HepG2 (cell line): ENCODE measurements at regions not wholly inside any gene's neighbourhood (a gene's known extent, or its start where the extent isn't known, plus 50 kb on each side); places are given as distances from the start of the nearest gene placed in this dataset.
"Not testable (repeated sequence)": the region's sequence is repeated elsewhere in the genome, so short reads cannot be mapped to it uniquely, and the experiment has no call there.

Experiments
- ATAC-seq: fragments of 200-7000 bp; cut with Tn5 transposase; 3 replicates; pipeline ENCODE4 v1.9.1; 2020; ENCODE audit warnings: mild to moderate bottlenecking, moderate library complexity
- BruUV-seq: library from RNA; stranded (reverse); fragments of 400-500 nt; replicated peaks from 2 replicates; lab custom pipeline; 2021; lab: Mats Ljungman, UMichigan
- CTCF ChIA-PET: fragments of 300-600 bp; formaldehyde crosslinking; extraction: SDS; loops from one replicate; lab custom pipeline; 2021; ENCODE audit warnings: low total read pairs, inconsistent platforms, low intra/inter-chr PET ratio; lab: Yijun Ruan, JAX
- POLR2A ChIA-PET: fragments of 350-600 bp; sonication (Branson Sonifier 250); formaldehyde crosslinking; loops from one replicate; lab custom pipeline; 2020; ENCODE audit warnings: antibody characterized with exemption, inconsistent platforms; lab: Yijun Ruan, JAX
- DNase-seq: peaks from one replicate; pipeline ENCODE4 v3.0.0-alpha.2; 2015; ENCODE audit warnings: low spot score
- FAIRE-seq: peaks from 3 replicates; lab custom pipeline; 2011; peaks lifted over from hg19 to GRCh38; lab: Jason Lieb, UNC
- H2AFZ ChIP-seq: one replicate; pipeline ENCODE4 v1.6.1; 2011; ENCODE audit warnings: low read length, inconsistent platforms
- H3K27ac ChIP-seq: fragments of 300-600 bp; 3 replicates; pipeline ENCODE4 v1.8.0; 2011; ENCODE audit warnings: mixed run types, mild to moderate bottlenecking, mixed read lengths, low read length, inconsistent platforms; ENCODE audit not compliant: insufficient read depth; ENCODE audit errors: extremely low read length
- H3K27me3 ChIP-seq, 2 experiments: fragments of 200-600 bp in 1 of 2; 2 replicates in 1 of 2; 3 replicates in 1 of 2; pipeline versions ENCODE4 v1.6.0 to v1.8.0; 2011; ENCODE audit warnings: low read length in 2 of 2, mild to moderate bottlenecking in 2 of 2, moderate library complexity in 2 of 2, inconsistent platforms in 1 of 2; ENCODE audit not compliant: insufficient read depth in 2 of 2, control insufficient read depth in 1 of 2
- H3K36me3 ChIP-seq, 2 experiments: fragments of 200-600 bp in 1 of 2; replicated peaks in 1 of 2; 2 replicates in 1 of 2; 3 replicates in 1 of 2; pipeline versions ENCODE4 v1.5.1 to v1.8.0; 2011; ENCODE audit warnings: low read length in 2 of 2, inconsistent platforms in 1 of 2; ENCODE audit not compliant: insufficient read depth in 2 of 2, control insufficient read depth in 1 of 2
- H3K4me1 ChIP-seq: 2 replicates; pipeline ENCODE4 v1.5.1; 2012; ENCODE audit warnings: low read length, inconsistent platforms; ENCODE audit not compliant: insufficient read depth
- H3K4me2 ChIP-seq: 2 replicates; pipeline ENCODE4 v1.6.0; 2011; ENCODE audit warnings: low read depth, low read length, inconsistent platforms
- H3K4me3 ChIP-seq, 3 experiments: fragments of 200-600 bp in 1 of 3; sonication (generic), shearing (Covaris generic) in 1 of 3; replicated peaks in 1 of 3; 2 replicates each; pipeline ENCODE4 v1.5.1; 2011 to 2016; ENCODE audit warnings: low read length in 3 of 3, inconsistent platforms in 2 of 3, low read depth in 2 of 3, mild to moderate bottlenecking in 2 of 3, control low read depth in 1 of 3, mixed read lengths in 1 of 3; ENCODE audit not compliant: insufficient read depth in 1 of 3
- H3K79me2 ChIP-seq: one replicate; pipeline ENCODE4 v1.6.1; 2011; ENCODE audit warnings: low read length, inconsistent platforms; ENCODE audit not compliant: insufficient read depth
- H3K9ac ChIP-seq: 2 replicates; pipeline ENCODE4 v1.6.0; 2011; ENCODE audit warnings: mild to moderate bottlenecking, low read depth, low read length, inconsistent platforms; ENCODE audit not compliant: insufficient read depth
- H3K9me3 ChIP-seq: 2 replicates; pipeline ENCODE4 v1.5.1; 2012; ENCODE audit warnings: mild to moderate bottlenecking, low read length
- H4K20me1 ChIP-seq: 2 replicates; pipeline ENCODE4 v1.6.0; 2011; ENCODE audit warnings: inconsistent platforms, mild to moderate bottlenecking, low read length, moderate library complexity; ENCODE audit not compliant: insufficient read depth
- MNT ChIP-seq: fragments of 450-650 bp; IDR thresholded peaks from 2 replicates; pipeline ENCODE4 v1.6.1; 2016
- ZNF263 ChIP-seq: sonication (generic); formaldehyde crosslinking; IDR thresholded peaks from 2 replicates; pipeline ENCODE4 v1.4.0; 2020; ENCODE audit warnings: missing genetic modification reagents
- WGBS: methylation state at CpG from one replicate; pipeline ENCODE4 v1.1.6; 2017; ENCODE audit warnings: low lambda C conversion rate; 5-methylcytosine and 5-hydroxymethylcytosine counted together
- in situ Hi-C: cut with HindIII; loops from 2 replicates; pipeline ENCODE4 v1.10.0; 2017; ENCODE audit warnings: low pct_unique_long_range_greater_than_20kb; ENCODE audit not compliant: extremely low pct_ligation_motif_present
- intact Hi-C: fragments of 100-400 bp; cut with micrococcal nuclease; formaldehyde crosslinking; loops from one replicate; pipeline ENCODE4 v1.10.0; 2022; ENCODE audit not compliant: unreplicated experiment

- H3K9me3 ChIP-seq, H3K27ac ChIP-seq, DNase-seq, CTCF ChIA-PET, H3K4me3 ChIP-seq, FAIRE-seq, ATAC-seq, BruUV-seq, in situ Hi-C loops, intact Hi-C loops, POLR2A ChIA-PET, H3K4me1 ChIP-seq, H4K20me1 ChIP-seq, H2AFZ ChIP-seq, H3K4me2 ChIP-seq, H3K9ac ChIP-seq, H3K79me2 ChIP-seq, H3K36me3 ChIP-seq: not testable (repeated sequence)
- TF ChIP-seq MNT (0 out of 2 replicates have a peak, but pooled peaks have one; percentile 20), ZNF263 (CRISPR knock-in tag) (peak; percentile 77)
- H3K27me3 ChIP-seq = peaks cover 7 to 24% of the 10 kb centered on the region in 2 experiments
- WGBS = 5% methylated on average over 33 of the region's 33 CpGs
Measured at GRCh38 chr1:866631-867299, 57.0 kb upstream of the SAMD11 start.

- intact Hi-C loops, POLR2A ChIA-PET, FAIRE-seq, H3K4me2 ChIP-seq, H3K4me3 ChIP-seq, H3K36me3 ChIP-seq, H3K9ac ChIP-seq, in situ Hi-C loops, DNase-seq, CTCF ChIA-PET, H3K4me1 ChIP-seq, H3K9me3 ChIP-seq, H3K27ac ChIP-seq, H2AFZ ChIP-seq, H4K20me1 ChIP-seq, ATAC-seq, H3K79me2 ChIP-seq, BruUV-seq: not testable (repeated sequence)
- H3K27me3 ChIP-seq = peaks cover 7 to 24% of the 10 kb centered on the region in 2 experiments
- WGBS = 4% methylated on average over 4 of the region's 4 CpGs
Measured at GRCh38 chr1:867550-867949, 56.2 kb upstream of the SAMD11 start.
